GM12873 (cell line): ENCODE measurements at regions not wholly inside any gene's neighbourhood (a gene's known extent, or its start where the extent isn't known, plus 50 kb on each side); places are given as distances from the start of the nearest gene placed in this dataset.

Source experiments
- CTCF ChIP-seq: IDR thresholded peaks from 2 replicates; pipeline ENCODE4 v1.5.1; 2012; ENCODE audit warnings: low read depth, mild to moderate bottlenecking, moderate library complexity, low read length, control low read depth; ENCODE audit not compliant: insufficient read depth; ENCODE audit errors: missing control alignments

- TF ChIP-seq CTCF = no peak
These were observed 91.7 kb downstream of the LITAF start for GRCh38 chr16:11495066-11495407.
